HEK293T (cell line): ENCODE measurements at regions not wholly inside any gene's neighbourhood (a gene's known extent, or its start where the extent isn't known, plus 50 kb on each side); places are given as distances from the start of the nearest gene placed in this dataset.

Source experiments
- CTCF ChIA-PET: fragments of 350-600 bp; formaldehyde crosslinking; extraction: SDS; loops from one replicate; lab custom pipeline; 2021; ENCODE audit warnings: antibody characterized with exemption, inconsistent platforms; lab: Yijun Ruan, JAX
- POLR2A ChIA-PET: fragments of 350-600 bp; formaldehyde crosslinking; extraction: SDS; loops from one replicate; lab custom pipeline; 2020; ENCODE audit warnings: antibody characterized with exemption, inconsistent platforms; lab: Yijun Ruan, JAX
- DNase-seq: peaks from one replicate; pipeline ENCODE4 v3.0.0; 2012; ENCODE audit warnings: mixed read lengths; ENCODE audit errors: extremely low spot score
- ARNT ChIP-seq: fragments of 450-650 bp; IDR thresholded peaks from 2 replicates; pipeline ENCODE4 v1.6.1; 2017; ENCODE audit warnings: mild to moderate bottlenecking
- BHLHE40 ChIP-seq: fragments of 450-650 bp; IDR thresholded peaks from 2 replicates; pipeline ENCODE4 v1.6.1; 2016; ENCODE audit warnings: mild to moderate bottlenecking, moderate library complexity, borderline replicate concordance
- CTBP1 ChIP-seq: fragments of 450-650 bp; IDR thresholded peaks from 2 replicates; pipeline ENCODE4 v1.6.1; 2016; ENCODE audit warnings: borderline replicate concordance
- ELF4 ChIP-seq: fragments of 450-650 bp; IDR thresholded peaks from 2 replicates; pipeline ENCODE4 v1.6.1; 2017; ENCODE audit warnings: antibody characterized with exemption
- FOXA1 ChIP-seq: fragments of 450-650 bp; IDR thresholded peaks from 2 replicates; pipeline ENCODE4 v1.6.1; 2016; ENCODE audit warnings: mild to moderate bottlenecking
- FOXK2 ChIP-seq: fragments of 450-650 bp; IDR thresholded peaks from 2 replicates; pipeline ENCODE4 v1.6.1; 2016; ENCODE audit warnings: mild to moderate bottlenecking
- FOXM1 ChIP-seq: fragments of 450-650 bp; IDR thresholded peaks from 2 replicates; pipeline ENCODE4 v1.6.1; 2017; ENCODE audit warnings: mild to moderate bottlenecking, borderline replicate concordance
- HDGF ChIP-seq: fragments of 450-650 bp; IDR thresholded peaks from 2 replicates; pipeline ENCODE4 v1.6.1; 2017; ENCODE audit warnings: antibody characterized with exemption, borderline replicate concordance
- L3MBTL2 ChIP-seq: fragments of 450-650 bp; conservative IDR thresholded peaks from 2 replicates; pipeline ENCODE4 v1.6.1; 2016; ENCODE audit warnings: mild to moderate bottlenecking
- LEF1 ChIP-seq: fragments of 450-650 bp; IDR thresholded peaks from 2 replicates; pipeline ENCODE4 v1.6.1; 2017; ENCODE audit warnings: mild to moderate bottlenecking, borderline replicate concordance
- NFRKB ChIP-seq: fragments of 450-650 bp; IDR thresholded peaks from 2 replicates; pipeline ENCODE4 v1.6.1; 2016; ENCODE audit warnings: mild to moderate bottlenecking, moderate library complexity
- SP1 ChIP-seq: fragments of 450-650 bp; IDR thresholded peaks from 2 replicates; pipeline ENCODE4 v1.6.1; 2017
- SUZ12 ChIP-seq: fragments of 450-650 bp; IDR thresholded peaks from 2 replicates; pipeline ENCODE4 v1.6.1; 2016; ENCODE audit warnings: mild to moderate bottlenecking
- TARDBP ChIP-seq: fragments of 450-650 bp; IDR thresholded peaks from 2 replicates; pipeline ENCODE4 v1.6.1; 2016
- ZNF384 ChIP-seq: fragments of 450-650 bp; IDR thresholded peaks from 2 replicates; pipeline ENCODE4 v1.6.1; 2016
- TF ChIP-seq, protein P1 (sequence below): fragments of 450-650 bp; IDR thresholded peaks from 2 replicates; pipeline ENCODE4 v1.6.1; 2016

DNA sequence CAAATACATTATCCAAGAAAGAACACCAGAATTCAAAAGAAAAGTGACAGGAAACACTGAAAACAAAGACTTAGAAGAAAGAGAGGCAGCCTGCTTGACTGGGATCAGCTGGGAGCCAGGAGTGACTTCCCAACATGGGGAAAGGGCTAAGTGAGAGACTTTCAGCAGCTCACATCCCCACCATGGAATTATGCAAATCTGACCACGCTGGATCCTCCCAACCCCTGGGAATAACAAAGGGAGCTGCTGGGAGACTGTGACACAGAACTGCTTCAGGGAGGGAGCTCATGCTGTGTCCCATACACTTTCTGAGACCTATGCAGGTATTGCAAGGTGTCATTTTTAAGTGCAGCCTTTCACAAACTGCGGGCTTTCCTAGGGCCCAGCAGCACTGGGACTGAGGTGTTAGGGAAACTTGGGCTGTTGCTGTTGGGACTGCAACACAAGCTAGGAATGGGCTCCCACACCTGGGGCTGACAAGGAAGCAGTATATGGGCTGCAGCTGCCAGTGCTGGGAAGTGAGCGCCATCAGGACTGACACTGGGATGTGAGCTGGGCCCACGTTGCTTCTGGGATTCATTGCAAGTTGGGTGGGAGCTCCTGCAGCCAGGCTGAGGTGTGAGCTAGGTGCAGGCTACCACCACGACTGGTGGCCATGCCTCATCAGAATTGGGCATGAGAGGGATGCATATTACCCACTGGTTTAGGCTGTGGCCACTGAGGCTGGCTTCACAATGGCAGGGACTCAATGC is 139.1 kb downstream of the KDR start:
- CTCF ChIA-PET: no interaction called here

DNA sequence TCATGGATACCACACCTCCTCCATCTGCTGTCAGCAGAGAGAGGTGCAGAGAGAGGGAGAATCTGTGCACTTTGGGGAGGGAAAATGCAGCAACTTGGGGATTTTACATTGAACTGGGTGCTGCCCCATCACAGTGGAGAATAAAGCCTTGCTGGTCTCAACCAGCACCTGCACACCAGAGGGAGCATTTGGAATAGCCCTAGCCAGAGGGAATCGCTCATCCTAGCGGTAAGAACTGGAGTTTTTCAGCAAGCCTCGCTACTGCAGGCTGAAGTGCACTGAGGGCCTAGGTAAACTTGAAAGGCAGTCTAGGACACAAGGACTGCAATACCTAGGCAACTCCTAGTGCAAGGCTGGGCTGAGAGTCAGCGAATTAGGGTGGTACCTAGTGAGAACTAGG is 148.7 kb downstream of the KDR start:
- DNase-seq: no peak
- POLR2A ChIA-PET: interaction anchor here (0.9 kb wide), 1 partner anchor 369 kb away, joined by 3 read pairs; the partner anchor contains the start of gene SRD5A3
- TF ChIP-seq ARNT (no peak), BHLHE40 (no peak), ELF4 (no peak), SUZ12 (no peak), SP1 (no peak), TARDBP (no peak), NFRKB (no peak), LEF1 (no peak), FOXM1 (no peak), HDGF (no peak), CTBP1 (no peak)
- TF ChIP-seq, protein P1, sequence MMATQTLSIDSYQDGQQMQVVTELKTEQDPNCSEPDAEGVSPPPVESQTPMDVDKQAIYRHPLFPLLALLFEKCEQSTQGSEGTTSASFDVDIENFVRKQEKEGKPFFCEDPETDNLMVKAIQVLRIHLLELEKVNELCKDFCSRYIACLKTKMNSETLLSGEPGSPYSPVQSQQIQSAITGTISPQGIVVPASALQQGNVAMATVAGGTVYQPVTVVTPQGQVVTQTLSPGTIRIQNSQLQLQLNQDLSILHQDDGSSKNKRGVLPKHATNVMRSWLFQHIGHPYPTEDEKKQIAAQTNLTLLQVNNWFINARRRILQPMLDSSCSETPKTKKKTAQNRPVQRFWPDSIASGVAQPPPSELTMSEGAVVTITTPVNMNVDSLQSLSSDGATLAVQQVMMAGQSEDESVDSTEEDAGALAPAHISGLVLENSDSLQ: no peak
- CTCF ChIA-PET: no interaction called here

More for the DNA sequence above, 139.1 kb downstream of the KDR start:
- TF ChIP-seq FOXK2 (no peak), ZNF384 (no peak), BHLHE40 (no peak), SUZ12 (no peak), CTBP1 (no peak), ARNT (no peak), NFRKB (no peak), FOXA1 (no peak), HDGF (no peak), SP1 (no peak), FOXM1 (no peak), ELF4 (no peak), TARDBP (no peak), L3MBTL2 (no peak), LEF1 (no peak)
- TF ChIP-seq, protein P1: no peak
- DNase-seq: no peak
- POLR2A ChIA-PET: no interaction called here

DNA sequence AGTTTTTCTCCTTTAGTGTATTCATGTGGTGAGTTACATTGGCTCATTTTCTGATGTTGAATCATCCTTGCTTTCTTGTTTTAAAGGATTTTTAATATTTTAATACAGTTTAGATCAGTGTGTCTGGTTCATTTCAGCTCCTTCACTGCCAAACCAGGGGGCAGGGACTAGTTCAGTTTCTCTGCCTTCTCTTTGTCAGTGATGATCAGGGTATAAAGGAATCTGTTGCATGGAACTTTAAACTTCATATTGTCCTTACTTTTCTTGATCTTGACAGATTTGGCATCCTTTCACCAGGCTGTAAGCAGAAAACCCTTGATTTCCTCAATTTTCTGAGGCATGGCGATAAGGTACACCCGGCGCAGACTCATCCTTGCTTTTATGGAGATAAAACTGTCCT is 149.4 kb downstream of the KDR start:
- TF ChIP-seq FOXA1: no peak
- no peak for TF ChIP-seq ARNT
- TF ChIP-seq BHLHE40: no peak
- TF ChIP-seq ZNF384: no peak
- TF ChIP-seq NFRKB: no peak
- no peak for TF ChIP-seq LEF1
- no peak for TF ChIP-seq SP1
- CTCF ChIA-PET: no interaction called here
- DNase-seq: no peak
- POLR2A ChIA-PET: no interaction called here

DNA sequence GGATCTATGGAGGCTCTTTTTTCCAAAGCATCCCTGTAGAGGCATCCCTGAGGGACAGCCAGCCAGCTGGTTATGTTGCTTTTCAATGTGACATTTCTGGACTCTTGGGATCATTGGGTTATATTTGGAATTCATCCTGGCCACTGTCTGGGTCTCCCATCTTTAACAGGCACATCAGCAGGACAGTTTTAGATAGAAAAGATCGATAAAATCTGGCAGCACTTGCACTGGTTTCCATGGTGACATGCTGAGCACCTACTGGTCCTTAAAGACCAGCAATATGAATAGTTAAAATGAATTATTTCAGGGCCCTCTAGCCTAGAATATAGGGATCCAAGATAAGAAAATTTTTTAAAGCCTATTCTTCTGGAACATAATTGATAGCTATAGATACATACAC is 151.6 kb downstream of the KDR start:
- TF ChIP-seq FOXA1 (no peak), ELF4 (no peak), ZNF384 (no peak), FOXK2 (no peak)
- CTCF ChIA-PET: no interaction called here
- DNase-seq: no peak
- POLR2A ChIA-PET: no interaction called here

DNA sequence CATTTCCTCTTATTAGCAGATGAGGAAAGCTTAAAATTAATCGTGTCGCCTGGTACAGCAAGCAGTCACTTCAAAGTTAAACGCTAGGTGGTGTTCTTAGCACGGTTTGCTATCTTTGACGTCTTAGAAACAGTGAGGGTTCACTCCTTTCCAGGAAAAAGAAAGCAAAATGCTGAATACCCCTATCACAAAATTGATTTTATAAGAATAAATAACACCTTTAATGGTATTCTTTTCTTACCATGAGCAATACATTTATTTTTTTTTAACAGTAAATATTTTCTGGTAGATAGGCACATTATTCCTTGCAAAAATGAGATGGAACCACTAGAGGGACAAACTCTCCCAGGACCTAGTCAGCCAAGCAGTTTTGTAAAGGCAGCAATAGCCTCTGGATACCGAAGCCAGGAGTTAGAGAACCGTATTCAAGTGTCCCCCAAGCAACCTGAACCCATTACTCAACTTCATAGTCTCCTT is 153.9 kb downstream of the KDR start:
- TF ChIP-seq, protein P1: no peak
- TF ChIP-seq NFRKB: no peak
- no peak for TF ChIP-seq BHLHE40
- TF ChIP-seq ELF4: no peak
- no peak for TF ChIP-seq CTBP1
- no peak for TF ChIP-seq HDGF
- TF ChIP-seq TARDBP: no peak
- no peak for TF ChIP-seq SP1
- no peak for TF ChIP-seq ZNF384
- DNase-seq: peak; percentile 59
- CTCF ChIA-PET: interaction anchor here (0.7 to 2.0 kb wide), 6 partner anchors 25 to 351 kb away, joined by 3 to 12 read pairs (median 4); no protein-coding TSS in a partner anchor
- POLR2A ChIA-PET: no interaction called here

DNA sequence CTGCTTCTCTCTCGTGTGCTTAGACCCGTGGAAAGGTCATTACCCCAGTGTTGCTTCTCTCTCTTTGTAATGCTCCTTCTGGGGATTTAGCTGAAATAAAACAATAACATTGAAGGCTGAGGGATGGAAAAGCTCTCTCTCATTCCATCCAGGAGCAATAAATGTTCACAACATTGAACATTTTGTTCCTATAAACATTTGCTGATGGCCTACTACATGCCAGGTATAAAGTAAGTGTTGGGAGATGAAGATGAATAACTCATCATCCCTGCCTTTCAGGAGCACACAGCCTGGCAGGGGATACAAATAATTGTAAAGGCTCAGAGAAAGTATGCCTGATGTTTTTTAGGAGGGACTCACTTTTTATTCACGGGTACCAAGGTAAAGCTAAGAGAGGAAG is 158.1 kb downstream of the KDR start:
- DNase-seq: no peak
- TF ChIP-seq NFRKB: no peak
- TF ChIP-seq FOXA1: no peak
- no peak for TF ChIP-seq HDGF
- TF ChIP-seq FOXM1: no peak
- no peak for TF ChIP-seq CTBP1
- no peak for TF ChIP-seq BHLHE40
- no peak for TF ChIP-seq ELF4
- no peak for TF ChIP-seq LEF1
- no peak for TF ChIP-seq L3MBTL2
- no peak for TF ChIP-seq FOXK2
- TF ChIP-seq ARNT: no peak
- ChIA-PET CTCF (interaction anchor here (0.7 kb wide), 1 partner anchor 340 kb away, joined by 4 read pairs; no protein-coding TSS in a partner anchor), POLR2A (no interaction called here)
